Liver (tissue), 8 donors: ENCODE measurements at regions not wholly inside any gene's neighbourhood (a gene's known extent, or its start where the extent isn't known, plus 50 kb on each side); places are given as distances from the start of the nearest gene placed in this dataset.

Experiments
- DNase-seq: peaks from one replicate; pipeline ENCODE4 v3.0.0-alpha.2; 2017; ENCODE audit warnings: low spot score
- H3K27ac ChIP-seq, 2 donors: one replicate each; pipeline ENCODE4 v1.7.0; 2013; ENCODE audit warnings: inconsistent platforms in 2 of 2, low read length in 2 of 2, control low read depth in 1 of 2, low read depth in 1 of 2, mild to moderate bottlenecking in 1 of 2
- H3K27me3 ChIP-seq, 4 donors: one replicate each; pipeline versions ENCODE4 v1.6.1 to v1.7.0; 2013; ENCODE audit warnings: low read length in 3 of 4, inconsistent platforms in 1 of 4, mild to moderate bottlenecking in 1 of 4, moderate library complexity in 1 of 4; ENCODE audit not compliant: control insufficient read depth in 4 of 4, insufficient read depth in 4 of 4
- H3K36me3 ChIP-seq, 4 donors: one replicate each; pipeline versions ENCODE4 v1.6.1 to v1.7.0; 2013; ENCODE audit warnings: low read length in 3 of 4, mild to moderate bottlenecking in 3 of 4, low read depth in 1 of 4, moderate library complexity in 1 of 4; ENCODE audit not compliant: control insufficient read depth in 4 of 4, insufficient read depth in 3 of 4
- H3K4me1 ChIP-seq, 4 donors: one replicate each; pipeline versions ENCODE4 v1.6.1 to v1.7.0; 2013; ENCODE audit warnings: low read length in 3 of 4, mild to moderate bottlenecking in 3 of 4, moderate library complexity in 1 of 4; ENCODE audit not compliant: control insufficient read depth in 4 of 4, insufficient read depth in 4 of 4
- H3K4me3 ChIP-seq, 3 donors: one replicate each; pipeline versions ENCODE4 v1.6.1 to v1.7.0; 2013; ENCODE audit warnings: low read length in 3 of 3, control low read depth in 1 of 3, low read depth in 1 of 3, mild to moderate bottlenecking in 1 of 3
- H3K9ac ChIP-seq, 2 donors: one replicate each; pipeline ENCODE4 v1.7.0; 2013; ENCODE audit warnings: low read length in 2 of 2, mild to moderate bottlenecking in 2 of 2, moderate library complexity in 2 of 2, control low read depth in 1 of 2, low read depth in 1 of 2
- H3K9me3 ChIP-seq, 4 donors: one replicate each; pipeline versions ENCODE4 v1.6.1 to v1.7.0; 2013; ENCODE audit warnings: low read length in 3 of 4; ENCODE audit not compliant: control insufficient read depth in 4 of 4
- EGR1 ChIP-seq, 2 donors: IDR thresholded peaks; 2 replicates each; pipeline ENCODE4 v1.6.1; 2016 to 2018; ENCODE audit warnings: antibody characterized with exemption in 2 of 2, low read depth in 2 of 2
- FOXA1 ChIP-seq: IDR thresholded peaks from 2 replicates; pipeline ENCODE4 v1.6.1; 2016; ENCODE audit warnings: antibody characterized with exemption
- FOXA2 ChIP-seq: IDR thresholded peaks from 2 replicates; pipeline ENCODE4 v1.6.1; 2016; ENCODE audit warnings: antibody characterized with exemption
- GABPA ChIP-seq, 2 donors: IDR thresholded peaks in 1 of 2; conservative IDR thresholded peaks in 1 of 2; 2 replicates each; pipeline ENCODE4 v1.6.1; 2016; ENCODE audit warnings: antibody characterized with exemption in 2 of 2, mild to moderate bottlenecking in 1 of 2, moderate library complexity in 1 of 2
- HNF4A ChIP-seq, 2 donors: conservative IDR thresholded peaks; 2 replicates each; pipeline ENCODE4 v1.6.1; 2016; ENCODE audit warnings: antibody characterized with exemption in 2 of 2, mild to moderate bottlenecking in 2 of 2
- HNF4G ChIP-seq: IDR thresholded peaks from 2 replicates; pipeline ENCODE4 v1.6.1; 2016; ENCODE audit warnings: antibody characterized with exemption
- JUND ChIP-seq, 2 donors: IDR thresholded peaks; 2 replicates each; pipeline ENCODE4 v1.6.1; 2016; ENCODE audit warnings: antibody characterized with exemption in 2 of 2
- NR2F2 ChIP-seq: IDR thresholded peaks from 2 replicates; pipeline ENCODE4 v1.6.1; 2016; ENCODE audit warnings: antibody characterized with exemption
- RAD21 ChIP-seq, 2 donors: IDR thresholded peaks; 2 replicates each; pipeline ENCODE4 v1.6.1; 2016; ENCODE audit warnings: antibody characterized with exemption in 2 of 2, mild to moderate bottlenecking in 2 of 2
- RXRA ChIP-seq, 2 donors: IDR thresholded peaks; 2 replicates each; pipeline ENCODE4 v1.6.1; 2017 to 2018; ENCODE audit warnings: antibody characterized with exemption in 2 of 2, mild to moderate bottlenecking in 1 of 2
- SP1 ChIP-seq: IDR thresholded peaks from 2 replicates; pipeline ENCODE4 v1.6.1; 2018; ENCODE audit warnings: antibody characterized with exemption, mild to moderate bottlenecking
- TAF1 ChIP-seq: conservative IDR thresholded peaks from 2 replicates; pipeline ENCODE4 v1.6.1; 2016; ENCODE audit warnings: antibody characterized with exemption, mild to moderate bottlenecking
- YY1 ChIP-seq: IDR thresholded peaks from 2 replicates; pipeline ENCODE4 v1.6.1; 2016; ENCODE audit warnings: antibody characterized with exemption, mild to moderate bottlenecking
- WGBS: extraction: QIAGEN DNeasy Blood & Tissue Kit; methylation state at CpG from one replicate; pipeline ENCODE4 v1.1.7; 2013; 5-methylcytosine and 5-hydroxymethylcytosine counted together
- TF ChIP-seq, protein P1 (sequence below): IDR thresholded peaks from 2 replicates; pipeline ENCODE4 v1.6.1; 2016; ENCODE audit warnings: antibody characterized with exemption, mild to moderate bottlenecking
- TF ChIP-seq, protein P2 (sequence below): IDR thresholded peaks from 2 replicates; pipeline ENCODE4 v1.6.1; 2016; ENCODE audit warnings: antibody characterized with exemption
- TF ChIP-seq, protein P3 (sequence below): fragments of 150-350 bp; IDR thresholded peaks from 2 replicates; pipeline ENCODE4 v1.5.1; 2017; ENCODE audit warnings: improper control_type of control experiment, low read depth, low read length; ENCODE audit not compliant: missing input control
- TF ChIP-seq, protein P4 (sequence below): IDR thresholded peaks from 2 replicates; pipeline ENCODE4 v1.6.1; 2016; ENCODE audit warnings: antibody characterized with exemption
- TF ChIP-seq, protein P5 (sequence below): IDR thresholded peaks from 2 replicates; pipeline ENCODE4 v1.6.1; 2016; ENCODE audit warnings: antibody characterized with exemption
- donor health status: healthy.
- donor health status: healthy.
- donor health status: healthy.
- donor health status: healthy.
- donor health status: healthy.

DNA sequence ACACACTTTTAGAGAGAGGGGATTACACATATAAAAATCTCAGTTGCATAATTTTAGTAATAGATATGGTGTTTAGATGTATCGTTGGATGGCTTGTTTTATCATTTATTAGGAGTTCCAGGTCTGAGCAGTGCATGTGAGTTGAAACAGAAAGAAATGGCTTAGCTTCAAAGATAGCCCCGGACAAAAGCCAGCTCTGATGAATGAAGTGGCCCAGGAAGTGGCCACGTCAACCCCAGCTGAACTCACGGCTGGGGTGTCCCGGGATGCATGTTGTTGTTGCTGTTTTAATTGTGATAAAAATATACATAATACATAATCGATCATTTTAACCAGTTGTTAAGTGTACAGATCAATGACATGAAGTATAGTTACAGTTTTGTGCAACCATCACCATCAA is 1513.6 kb downstream of the BRD1 start:
- Histone ChIP-seq H3K4me1 (no peaks in the 10 kb centered on the region), H3K4me3 (no peak overlapping the region), H3K36me3 (no peaks in the 10 kb centered on the region), H3K9ac (no peak overlapping the region), H3K27me3 (no peaks in the 10 kb centered on the region), H3K27ac (no peak overlapping the region), H3K9me3 (peaks cover 0 to 5% (median 2%) of the 10 kb centered on the region in 4 donors)
- TF ChIP-seq, protein P1, sequence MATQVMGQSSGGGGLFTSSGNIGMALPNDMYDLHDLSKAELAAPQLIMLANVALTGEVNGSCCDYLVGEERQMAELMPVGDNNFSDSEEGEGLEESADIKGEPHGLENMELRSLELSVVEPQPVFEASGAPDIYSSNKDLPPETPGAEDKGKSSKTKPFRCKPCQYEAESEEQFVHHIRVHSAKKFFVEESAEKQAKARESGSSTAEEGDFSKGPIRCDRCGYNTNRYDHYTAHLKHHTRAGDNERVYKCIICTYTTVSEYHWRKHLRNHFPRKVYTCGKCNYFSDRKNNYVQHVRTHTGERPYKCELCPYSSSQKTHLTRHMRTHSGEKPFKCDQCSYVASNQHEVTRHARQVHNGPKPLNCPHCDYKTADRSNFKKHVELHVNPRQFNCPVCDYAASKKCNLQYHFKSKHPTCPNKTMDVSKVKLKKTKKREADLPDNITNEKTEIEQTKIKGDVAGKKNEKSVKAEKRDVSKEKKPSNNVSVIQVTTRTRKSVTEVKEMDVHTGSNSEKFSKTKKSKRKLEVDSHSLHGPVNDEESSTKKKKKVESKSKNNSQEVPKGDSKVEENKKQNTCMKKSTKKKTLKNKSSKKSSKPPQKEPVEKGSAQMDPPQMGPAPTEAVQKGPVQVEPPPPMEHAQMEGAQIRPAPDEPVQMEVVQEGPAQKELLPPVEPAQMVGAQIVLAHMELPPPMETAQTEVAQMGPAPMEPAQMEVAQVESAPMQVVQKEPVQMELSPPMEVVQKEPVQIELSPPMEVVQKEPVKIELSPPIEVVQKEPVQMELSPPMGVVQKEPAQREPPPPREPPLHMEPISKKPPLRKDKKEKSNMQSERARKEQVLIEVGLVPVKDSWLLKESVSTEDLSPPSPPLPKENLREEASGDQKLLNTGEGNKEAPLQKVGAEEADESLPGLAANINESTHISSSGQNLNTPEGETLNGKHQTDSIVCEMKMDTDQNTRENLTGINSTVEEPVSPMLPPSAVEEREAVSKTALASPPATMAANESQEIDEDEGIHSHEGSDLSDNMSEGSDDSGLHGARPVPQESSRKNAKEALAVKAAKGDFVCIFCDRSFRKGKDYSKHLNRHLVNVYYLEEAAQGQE, result no peak
- TF ChIP-seq FOXA1 (no peak), NR2F2 (no peak), FOXA2 (no peak), RXRA (IDR thresholded peaks at IDR 0.05) (no peak)
- TF ChIP-seq, protein P2, sequence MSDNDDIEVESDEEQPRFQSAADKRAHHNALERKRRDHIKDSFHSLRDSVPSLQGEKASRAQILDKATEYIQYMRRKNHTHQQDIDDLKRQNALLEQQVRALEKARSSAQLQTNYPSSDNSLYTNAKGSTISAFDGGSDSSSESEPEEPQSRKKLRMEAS, result no peak
- TF ChIP-seq, protein P3, sequence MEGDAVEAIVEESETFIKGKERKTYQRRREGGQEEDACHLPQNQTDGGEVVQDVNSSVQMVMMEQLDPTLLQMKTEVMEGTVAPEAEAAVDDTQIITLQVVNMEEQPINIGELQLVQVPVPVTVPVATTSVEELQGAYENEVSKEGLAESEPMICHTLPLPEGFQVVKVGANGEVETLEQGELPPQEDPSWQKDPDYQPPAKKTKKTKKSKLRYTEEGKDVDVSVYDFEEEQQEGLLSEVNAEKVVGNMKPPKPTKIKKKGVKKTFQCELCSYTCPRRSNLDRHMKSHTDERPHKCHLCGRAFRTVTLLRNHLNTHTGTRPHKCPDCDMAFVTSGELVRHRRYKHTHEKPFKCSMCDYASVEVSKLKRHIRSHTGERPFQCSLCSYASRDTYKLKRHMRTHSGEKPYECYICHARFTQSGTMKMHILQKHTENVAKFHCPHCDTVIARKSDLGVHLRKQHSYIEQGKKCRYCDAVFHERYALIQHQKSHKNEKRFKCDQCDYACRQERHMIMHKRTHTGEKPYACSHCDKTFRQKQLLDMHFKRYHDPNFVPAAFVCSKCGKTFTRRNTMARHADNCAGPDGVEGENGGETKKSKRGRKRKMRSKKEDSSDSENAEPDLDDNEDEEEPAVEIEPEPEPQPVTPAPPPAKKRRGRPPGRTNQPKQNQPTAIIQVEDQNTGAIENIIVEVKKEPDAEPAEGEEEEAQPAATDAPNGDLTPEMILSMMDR, result no peak
- WGBS, result 61% methylated on average over 6 of the region's 6 CpGs
- DNase-seq, result no peak

DNA sequence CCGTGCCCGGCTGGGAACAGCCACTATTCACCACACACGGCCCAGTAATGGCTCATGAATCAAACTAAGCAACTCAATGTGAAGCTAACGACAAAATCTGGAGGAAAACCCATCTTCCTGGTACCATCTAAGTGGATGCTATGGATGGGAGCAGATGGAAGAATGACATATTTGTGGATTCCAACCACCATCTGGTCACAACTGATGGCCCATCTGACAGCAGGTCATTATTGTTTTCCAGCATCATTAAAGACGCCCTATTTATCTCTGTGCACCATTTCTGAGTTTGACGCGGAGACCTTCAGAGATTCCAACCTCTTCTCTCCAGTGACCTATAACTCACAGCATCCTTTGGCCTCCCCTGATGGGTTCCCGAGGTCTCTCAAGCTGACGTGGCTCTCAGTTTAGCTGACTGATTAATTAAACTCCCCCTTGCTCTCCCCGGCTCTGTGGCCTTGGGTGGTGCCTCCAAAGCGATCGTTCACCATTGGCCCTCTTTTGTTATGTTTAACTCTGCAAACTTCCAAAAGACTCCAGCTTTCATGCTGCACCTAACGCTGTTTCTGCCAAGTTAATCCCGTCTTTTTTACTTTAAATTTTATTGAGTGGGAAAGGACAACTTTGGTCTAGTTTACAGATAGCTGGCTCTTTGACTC is 1514.4 kb downstream of the BRD1 start:
- no peak overlapping the region for H3K27ac ChIP-seq
- H3K4me3 ChIP-seq, result no peak overlapping the region
- no peak overlapping the region for H3K9ac ChIP-seq
- H3K9me3 ChIP-seq, result peaks cover 0 to 5% (median 2%) of the 10 kb centered on the region in 4 donors
- H3K36me3 ChIP-seq, result no peaks in the 10 kb centered on the region
- 73% methylated on average over 14 of the region's 14 CpGs for WGBS
- no peaks in the 10 kb centered on the region for H3K4me1 ChIP-seq
- no peaks in the 10 kb centered on the region for H3K27me3 ChIP-seq
- DNase-seq, result no peak
- TF ChIP-seq RXRA (IDR thresholded peaks at IDR 0.05) (no peak), FOXA2 (no peak), EGR1 (IDR thresholded peaks at IDR 0.05; ENCODE audit: low read depth in 2 of 2) (no peak), GABPA (IDR thresholded peaks at IDR 0.05 in 1 of 2, conservative IDR thresholded peaks at IDR 0.05 in 1 of 2) (no peak), HNF4G (no peak), JUND (IDR thresholded peaks at IDR 0.05) (no peak), NR2F2 (no peak), TAF1 (no peak), HNF4A (conservative IDR thresholded peaks at IDR 0.05) (no peak), RAD21 (IDR thresholded peaks at IDR 0.05) (no peak), SP1 (no peak), YY1 (no peak), FOXA1 (no peak)
- TF ChIP-seq, protein P4, sequence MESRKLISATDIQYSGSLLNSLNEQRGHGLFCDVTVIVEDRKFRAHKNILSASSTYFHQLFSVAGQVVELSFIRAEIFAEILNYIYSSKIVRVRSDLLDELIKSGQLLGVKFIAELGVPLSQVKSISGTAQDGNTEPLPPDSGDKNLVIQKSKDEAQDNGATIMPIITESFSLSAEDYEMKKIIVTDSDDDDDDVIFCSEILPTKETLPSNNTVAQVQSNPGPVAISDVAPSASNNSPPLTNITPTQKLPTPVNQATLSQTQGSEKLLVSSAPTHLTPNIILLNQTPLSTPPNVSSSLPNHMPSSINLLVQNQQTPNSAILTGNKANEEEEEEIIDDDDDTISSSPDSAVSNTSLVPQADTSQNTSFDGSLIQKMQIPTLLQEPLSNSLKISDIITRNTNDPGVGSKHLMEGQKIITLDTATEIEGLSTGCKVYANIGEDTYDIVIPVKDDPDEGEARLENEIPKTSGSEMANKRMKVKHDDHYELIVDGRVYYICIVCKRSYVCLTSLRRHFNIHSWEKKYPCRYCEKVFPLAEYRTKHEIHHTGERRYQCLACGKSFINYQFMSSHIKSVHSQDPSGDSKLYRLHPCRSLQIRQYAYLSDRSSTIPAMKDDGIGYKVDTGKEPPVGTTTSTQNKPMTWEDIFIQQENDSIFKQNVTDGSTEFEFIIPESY, result no peak
- TF ChIP-seq, protein P5, sequence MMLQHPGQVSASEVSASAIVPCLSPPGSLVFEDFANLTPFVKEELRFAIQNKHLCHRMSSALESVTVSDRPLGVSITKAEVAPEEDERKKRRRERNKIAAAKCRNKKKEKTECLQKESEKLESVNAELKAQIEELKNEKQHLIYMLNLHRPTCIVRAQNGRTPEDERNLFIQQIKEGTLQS, result no peak
- TF ChIP-seq, protein P3, result no peak
- TF ChIP-seq, protein P1, result no peak
